ENCODE measurements at regions not wholly inside any gene's neighbourhood (a gene's known extent, or its start where the extent isn't known, plus 50 kb on each side); places are given as distances from the start of the nearest gene placed in this dataset.

GRCh38 chr10:3511483-3511882, 273.5 kb downstream of the KLF6 start:
- no peak overlapping the region for H3K4me3 ChIP-seq (ENCODE audit: low read depth in 2 of 2, low read length in 1 of 2)
- TF ChIP-seq, protein P1, sequence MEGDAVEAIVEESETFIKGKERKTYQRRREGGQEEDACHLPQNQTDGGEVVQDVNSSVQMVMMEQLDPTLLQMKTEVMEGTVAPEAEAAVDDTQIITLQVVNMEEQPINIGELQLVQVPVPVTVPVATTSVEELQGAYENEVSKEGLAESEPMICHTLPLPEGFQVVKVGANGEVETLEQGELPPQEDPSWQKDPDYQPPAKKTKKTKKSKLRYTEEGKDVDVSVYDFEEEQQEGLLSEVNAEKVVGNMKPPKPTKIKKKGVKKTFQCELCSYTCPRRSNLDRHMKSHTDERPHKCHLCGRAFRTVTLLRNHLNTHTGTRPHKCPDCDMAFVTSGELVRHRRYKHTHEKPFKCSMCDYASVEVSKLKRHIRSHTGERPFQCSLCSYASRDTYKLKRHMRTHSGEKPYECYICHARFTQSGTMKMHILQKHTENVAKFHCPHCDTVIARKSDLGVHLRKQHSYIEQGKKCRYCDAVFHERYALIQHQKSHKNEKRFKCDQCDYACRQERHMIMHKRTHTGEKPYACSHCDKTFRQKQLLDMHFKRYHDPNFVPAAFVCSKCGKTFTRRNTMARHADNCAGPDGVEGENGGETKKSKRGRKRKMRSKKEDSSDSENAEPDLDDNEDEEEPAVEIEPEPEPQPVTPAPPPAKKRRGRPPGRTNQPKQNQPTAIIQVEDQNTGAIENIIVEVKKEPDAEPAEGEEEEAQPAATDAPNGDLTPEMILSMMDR (IDR thresholded peaks at IDR 0.05): no peak
- TF ChIP-seq REST (IDR thresholded peaks at IDR 0.05; ENCODE audit: low read depth, low read length) (peak; percentile 81; the same call in 1 of the 2 replicates), GATA2 (CRISPR knock-in tag; IDR thresholded peaks at IDR 0.05) (no peak), FOXJ3 (CRISPR knock-in tag; IDR thresholded peaks at IDR 0.05) (no peak), TEAD4 (IDR thresholded peaks at IDR 0.05; ENCODE audit: borderline replicate concordance, insufficient read depth) (no peak), EZH2phosphoT487 (IDR thresholded peaks at IDR 0.05; ENCODE audit: borderline replicate concordance, low read depth) (no peak), POLR2AphosphoS5 (IDR thresholded peaks at IDR 0.05; ENCODE audit: low read depth, low read length) (no peak), RFX5 (IDR thresholded peaks at IDR 0.05; ENCODE audit: low read length) (no peak)
- TF ChIP-seq, protein P2, sequence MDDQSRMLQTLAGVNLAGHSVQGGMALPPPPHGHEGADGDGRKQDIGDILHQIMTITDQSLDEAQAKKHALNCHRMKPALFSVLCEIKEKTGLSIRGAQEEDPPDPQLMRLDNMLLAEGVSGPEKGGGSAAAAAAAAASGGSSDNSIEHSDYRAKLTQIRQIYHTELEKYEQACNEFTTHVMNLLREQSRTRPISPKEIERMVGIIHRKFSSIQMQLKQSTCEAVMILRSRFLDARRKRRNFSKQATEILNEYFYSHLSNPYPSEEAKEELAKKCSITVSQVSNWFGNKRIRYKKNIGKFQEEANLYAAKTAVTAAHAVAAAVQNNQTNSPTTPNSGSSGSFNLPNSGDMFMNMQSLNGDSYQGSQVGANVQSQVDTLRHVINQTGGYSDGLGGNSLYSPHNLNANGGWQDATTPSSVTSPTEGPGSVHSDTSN (IDR thresholded peaks at IDR 0.05): no peak
- no peak overlapping the region for H3K27ac ChIP-seq (ENCODE audit: low read depth in 2 of 2, low read length in 1 of 2)
- H3K9ac ChIP-seq: no peak overlapping the region
- no peak overlapping the region for H2AFZ ChIP-seq (ENCODE audit: low read depth)
- no peaks in the 10 kb centered on the region for H3K9me3 ChIP-seq
- H4K20me1 ChIP-seq (ENCODE audit: insufficient read depth): no peaks in the 10 kb centered on the region
- ChIA-PET POLR2A (no interaction called here), CTCF (interaction anchor here (0.6 kb wide), 1 partner anchor 911 kb away, joined by 3 read pairs; no protein-coding TSS in a partner anchor)
- no peaks in the 10 kb centered on the region for H3F3A ChIP-seq (replicated peaks; ENCODE audit: insufficient read depth)
- H3K79me2 ChIP-seq (ENCODE audit: insufficient read depth): no peaks in the 10 kb centered on the region
- H3K9me2 ChIP-seq: no peaks in the 10 kb centered on the region
- no peak for DNase-seq
- WGBS (ENCODE audit: low lambda C conversion rate): 82% methylated on average over 5 of the region's 5 CpGs
- no peaks in the 10 kb centered on the region for H3K36me3 ChIP-seq (replicated peaks in 1 of 2; ENCODE audit: control insufficient read depth in 1 of 2, insufficient read depth in 2 of 2, low read length in 1 of 2)
- no peak overlapping the region for H3K4me2 ChIP-seq
- H3K27me3 ChIP-seq (ENCODE audit: insufficient read depth): no peaks in the 10 kb centered on the region
- no peaks in the 10 kb centered on the region for H3K4me1 ChIP-seq (ENCODE audit: control insufficient read depth in 1 of 2, insufficient read depth in 2 of 2, low read depth in 1 of 2, low read length in 1 of 2)

- no peak overlapping the region for H3K4me3 ChIP-seq (ENCODE audit: low read depth in 2 of 2, low read length in 1 of 2)
- H3F3A ChIP-seq (replicated peaks; ENCODE audit: insufficient read depth): no peaks in the 10 kb centered on the region
- H3K9me3 ChIP-seq: no peaks in the 10 kb centered on the region
- ChIA-PET CTCF (no interaction called here), POLR2A (no interaction called here)
- no peaks in the 10 kb centered on the region for H3K36me3 ChIP-seq (replicated peaks in 1 of 2; ENCODE audit: control insufficient read depth in 1 of 2, insufficient read depth in 2 of 2, low read length in 1 of 2)
- DNase-seq: no peak
- H3K9me2 ChIP-seq: no peaks in the 10 kb centered on the region
- H3K79me2 ChIP-seq (ENCODE audit: insufficient read depth): no peaks in the 10 kb centered on the region
- 86% methylated on average over 6 of the region's 6 CpGs for WGBS (ENCODE audit: low lambda C conversion rate)
- no peak overlapping the region for H2AFZ ChIP-seq (ENCODE audit: low read depth)
- no peak overlapping the region for H3K27ac ChIP-seq (ENCODE audit: low read depth in 2 of 2, low read length in 1 of 2)
- H3K27me3 ChIP-seq (ENCODE audit: insufficient read depth): no peaks in the 10 kb centered on the region
- no peak overlapping the region for H3K4me2 ChIP-seq
- H3K4me1 ChIP-seq (ENCODE audit: control insufficient read depth in 1 of 2, insufficient read depth in 2 of 2, low read depth in 1 of 2, low read length in 1 of 2): no peaks in the 10 kb centered on the region
- no peak for TF ChIP-seq RCOR1 (IDR thresholded peaks at IDR 0.05; ENCODE audit: low read length)
- no peak for TF ChIP-seq JUND (IDR thresholded peaks at IDR 0.05)
- no peak for TF ChIP-seq FOXJ3 (CRISPR knock-in tag; IDR thresholded peaks at IDR 0.05)
- no peak for TF ChIP-seq TAF1 (IDR thresholded peaks at IDR 0.05; ENCODE audit: borderline replicate concordance, low read depth, low read length)
- TF ChIP-seq TCF12 (IDR thresholded peaks at IDR 0.05): no peak
- no peak for TF ChIP-seq RAD21 (IDR thresholded peaks at IDR 0.05; ENCODE audit: low read length)
- no peak for TF ChIP-seq MAX (IDR thresholded peaks at IDR 0.05; ENCODE audit: low read depth)
- TF ChIP-seq EZH2phosphoT487 (IDR thresholded peaks at IDR 0.05; ENCODE audit: borderline replicate concordance, low read depth): no peak
- TF ChIP-seq MEF2A (IDR thresholded peaks at IDR 0.05; ENCODE audit: borderline replicate concordance, low read depth): no peak
- TF ChIP-seq NRF1 (IDR thresholded peaks at IDR 0.05; ENCODE audit: low read depth, low read length): no peak
- no peak for TF ChIP-seq RXRA (IDR thresholded peaks at IDR 0.05; ENCODE audit: borderline replicate concordance, low read depth)
- no peak for TF ChIP-seq CHD2 (IDR thresholded peaks at IDR 0.05; ENCODE audit: low read length, partially characterized antibody)
- no peak for TF ChIP-seq YY1 (IDR thresholded peaks at IDR 0.05; ENCODE audit: low read depth)
- TF ChIP-seq SMC3 (IDR thresholded peaks at IDR 0.05; ENCODE audit: low read depth, low read length): no peak
- no peaks in the 10 kb centered on the region for H4K20me1 ChIP-seq (ENCODE audit: insufficient read depth)
- no peak overlapping the region for H3K9ac ChIP-seq
Measured at GRCh38 chr10:3510741-3511140, 274.3 kb downstream of the KLF6 start.

Data from SK-N-SH (cell line).